SK-N-SH (cell line): ENCODE measurements at regions not wholly inside any gene's neighbourhood (a gene's known extent, or its start where the extent isn't known, plus 50 kb on each side); places are given as distances from the start of the nearest gene placed in this dataset.
A peak's percentile ranks its signal among the peaks of the same experiment; 100 is the strongest.

ENCODE experiments used
- CTCF ChIA-PET: fragments of 300-600, 350-600 bp; formaldehyde crosslinking; extraction: SDS; loops from one replicate; lab custom pipeline; 2021; lab: Yijun Ruan, JAX
- POLR2A ChIA-PET: fragments of 350-600 bp; sonication (Branson Sonifier 250); formaldehyde crosslinking; extraction: SDS; loops from one replicate; lab custom pipeline; 2020; ENCODE audit warnings: antibody characterized with exemption, inconsistent platforms; lab: Yijun Ruan, JAX
- DNase-seq: peaks from one replicate; pipeline ENCODE4 v3.0.0; 2012
- H2AFZ ChIP-seq: fragments of 200-600 bp; sonication (generic); 2 replicates; pipeline ENCODE4 v1.8.1; 2016; ENCODE audit warnings: antibody characterized with exemption, mild to moderate bottlenecking, low read depth
- H3F3A ChIP-seq: fragments of 200-600 bp; sonication (generic); replicated peaks from 2 replicates; pipeline ENCODE3; 2016; ENCODE audit warnings: antibody characterized with exemption, mild to moderate bottlenecking; ENCODE audit not compliant: insufficient read depth
- H3K27ac ChIP-seq, 2 experiments: fragments of 200-500 bp in 1 of 2; fragments of 200-600 bp in 1 of 2; sonication (Bioruptor generic) in 1 of 2; sonication (generic), shearing (Covaris generic) in 1 of 2; 2 replicates each; pipeline versions ENCODE4 v1.5.1 to v1.6.1; 2014 to 2016; ENCODE audit warnings: low read depth in 2 of 2, inconsistent platforms in 1 of 2, low read length in 1 of 2, mild to moderate bottlenecking in 1 of 2, mixed read lengths in 1 of 2
- H3K27me3 ChIP-seq: fragments of 200-600 bp; sonication (generic), shearing (Covaris generic); 2 replicates; pipeline ENCODE4 v1.6.1; 2016; ENCODE audit warnings: mixed run types; ENCODE audit not compliant: insufficient read depth
- H3K36me3 ChIP-seq, 2 experiments: fragments of 200-500 bp in 1 of 2; fragments of 200-600 bp in 1 of 2; sonication (Bioruptor generic) in 1 of 2; sonication (generic) in 1 of 2; replicated peaks in 1 of 2; 2 replicates each; pipeline versions ENCODE3 to v1.5.1; 2014 to 2016; ENCODE audit warnings: low read length in 1 of 2, mild to moderate bottlenecking in 1 of 2; ENCODE audit not compliant: insufficient read depth in 2 of 2, control insufficient read depth in 1 of 2
- H3K4me1 ChIP-seq, 2 experiments: fragments of 200-500 bp in 1 of 2; fragments of 200-600 bp in 1 of 2; sonication (Bioruptor generic) in 1 of 2; sonication (generic), shearing (Covaris generic) in 1 of 2; 2 replicates each; pipeline versions ENCODE4 v1.5.1 to v1.6.1; 2014 to 2016; ENCODE audit warnings: low read depth in 1 of 2, low read length in 1 of 2, mixed run types in 1 of 2; ENCODE audit not compliant: insufficient read depth in 2 of 2, control insufficient read depth in 1 of 2
- H3K4me2 ChIP-seq: fragments of 200-600 bp; sonication (generic), shearing (Covaris generic); 2 replicates; pipeline ENCODE4 v1.6.1; 2017; ENCODE audit warnings: mixed run types
- H3K4me3 ChIP-seq, 2 experiments: fragments of 200-500 bp in 1 of 2; fragments of 200-600 bp in 1 of 2; sonication (Bioruptor generic) in 1 of 2; sonication (generic), shearing (Covaris generic) in 1 of 2; 2 replicates each; pipeline versions ENCODE4 v1.5.1 to v1.8.1; 2014 to 2016; ENCODE audit warnings: low read depth in 2 of 2, inconsistent platforms in 1 of 2, low read length in 1 of 2, mild to moderate bottlenecking in 1 of 2, mixed read lengths in 1 of 2, moderate library complexity in 1 of 2
- H3K79me2 ChIP-seq: fragments of 200-600 bp; sonication (generic); 2 replicates; pipeline ENCODE4 v1.8.1; 2017; ENCODE audit warnings: mild to moderate bottlenecking; ENCODE audit not compliant: insufficient read depth
- H3K9ac ChIP-seq: fragments of 200-600 bp; sonication (generic); 2 replicates; pipeline ENCODE4 v1.6.1; 2017; ENCODE audit warnings: mixed run types
- H3K9me2 ChIP-seq: fragments of 200-600 bp; sonication (generic); 2 replicates; pipeline ENCODE4 v1.6.1; 2017; ENCODE audit warnings: mixed run types
- H3K9me3 ChIP-seq: fragments of 200-600 bp; sonication (generic); 2 replicates; pipeline ENCODE4 v1.6.1; 2017; ENCODE audit warnings: mixed run types, mild to moderate bottlenecking, moderate library complexity
- H4K20me1 ChIP-seq: fragments of 200-600 bp; sonication (generic); 2 replicates; pipeline ENCODE4 v1.6.1; 2017; ENCODE audit warnings: mild to moderate bottlenecking, mixed run types; ENCODE audit not compliant: insufficient read depth
- EZH2phosphoT487 ChIP-seq: fragments of 200-600 bp; sonication (generic); IDR thresholded peaks from 2 replicates; pipeline ENCODE4 v1.6.1; 2017; ENCODE audit warnings: low read depth, mixed run types, mild to moderate bottlenecking, antibody characterized with exemption, moderate library complexity, borderline replicate concordance
- FOSL2 ChIP-seq: IDR thresholded peaks from 2 replicates; pipeline ENCODE4 v1.4.0; 2012; ENCODE audit warnings: low read depth, mild to moderate bottlenecking, moderate library complexity, borderline replicate concordance
- IRF3 ChIP-seq: fragments of 150-350 bp; IDR thresholded peaks from 2 replicates; pipeline ENCODE4 v1.6.1; 2016; ENCODE audit warnings: mild to moderate bottlenecking, low read depth, low read length
- NRF1 ChIP-seq: IDR thresholded peaks from 2 replicates; pipeline ENCODE4 v1.6.1; 2012; ENCODE audit warnings: low read depth, mild to moderate bottlenecking, low read length
- POLR2AphosphoS5 ChIP-seq: IDR thresholded peaks from 2 replicates; pipeline ENCODE4 v1.6.1; 2012; ENCODE audit warnings: low read depth, low read length
- REST ChIP-seq: IDR thresholded peaks from 2 replicates; pipeline ENCODE4 v1.6.1; 2012; ENCODE audit warnings: mild to moderate bottlenecking, low read depth, low read length, moderate library complexity
- SMC3 ChIP-seq: IDR thresholded peaks from 2 replicates; pipeline ENCODE4 v1.6.1; 2012; ENCODE audit warnings: low read depth, low read length, improper control_type of control experiment
- TEAD4 ChIP-seq: IDR thresholded peaks from 2 replicates; pipeline ENCODE4 v1.4.0; 2012; ENCODE audit warnings: mild to moderate bottlenecking, borderline replicate concordance; ENCODE audit not compliant: insufficient read depth
- WGBS: methylation state at CpG from one replicate; pipeline ENCODE4 v1.1.6; 2017; ENCODE audit warnings: low lambda C conversion rate; 5-methylcytosine and 5-hydroxymethylcytosine counted together

- Histone ChIP-seq H3K4me2 (no peak overlapping the region), H3K27me3 (peaks cover 4% of the 10 kb centered on the region; the same call in 1 of the 2 replicates), H4K20me1 (no peaks in the 10 kb centered on the region), H3K27ac (no peak overlapping the region), H3K9ac (no peak overlapping the region), H3K79me2 (no peaks in the 10 kb centered on the region), H3K36me3 (no peaks in the 10 kb centered on the region), H2AFZ (0 out of 2 replicates have a peak overlapping the region, but pooled peaks have one; percentile 0), H3K9me2 (no peaks in the 10 kb centered on the region), H3F3A (no peaks in the 10 kb centered on the region), H3K9me3 (no peaks in the 10 kb centered on the region), H3K4me3 (no peak overlapping the region), H3K4me1 (no peaks in the 10 kb centered on the region)
- no peak for DNase-seq
- ChIA-PET CTCF (no interaction called here), POLR2A (no interaction called here)
- WGBS = 0% methylated on average over 1 of the region's 1 CpG
- TF ChIP-seq REST (no peak), EZH2phosphoT487 (no peak), SMC3 (no peak), POLR2AphosphoS5 (no peak), NRF1 (no peak), TEAD4 (no peak), FOSL2 (no peak)
Measured at GRCh38 chr13:84096216-84096615, 213.9 kb upstream of the SLITRK1 start.

- no peak for TF ChIP-seq TEAD4
- no peak for TF ChIP-seq IRF3
- TF ChIP-seq, all 33 proteins: peak for 0
Measured at GRCh38 chr13:84088996-84089395, 206.7 kb upstream of the SLITRK1 start.

More at GRCh38 chr13:84088996-84089395, 206.7 kb upstream of the SLITRK1 start:
- H3K4me2 ChIP-seq = no peak overlapping the region
- no peaks in the 10 kb centered on the region for H3F3A ChIP-seq
- CTCF ChIA-PET = no interaction called here
- H3K27ac ChIP-seq = no peak overlapping the region
- no peak overlapping the region for H3K4me3 ChIP-seq
- no peak overlapping the region for H3K9ac ChIP-seq
- no peak for DNase-seq
- H3K4me1 ChIP-seq = no peaks in the 10 kb centered on the region
- no peaks in the 10 kb centered on the region for H4K20me1 ChIP-seq
- H3K9me3 ChIP-seq = no peaks in the 10 kb centered on the region
- no peaks in the 10 kb centered on the region for H3K27me3 ChIP-seq
- H2AFZ ChIP-seq = no peak overlapping the region
- WGBS = 3% methylated on average over 1 of the region's 1 CpG
- H3K9me2 ChIP-seq = no peaks in the 10 kb centered on the region
- H3K36me3 ChIP-seq = no peaks in the 10 kb centered on the region
- POLR2A ChIA-PET = no interaction called here
- H3K79me2 ChIP-seq = no peaks in the 10 kb centered on the region
